ENCODE measurements at regions not wholly inside any gene's neighbourhood (a gene's known extent, or its start where the extent isn't known, plus 50 kb on each side); places are given as distances from the start of the nearest gene placed in this dataset.

GRCh38 chr14:83379436-83379835 lies 1845.8 kb upstream of the SEL1L start:
- DNase-seq (ENCODE audit: low read depth, low spot score), result peak; percentile 42

DNA sequence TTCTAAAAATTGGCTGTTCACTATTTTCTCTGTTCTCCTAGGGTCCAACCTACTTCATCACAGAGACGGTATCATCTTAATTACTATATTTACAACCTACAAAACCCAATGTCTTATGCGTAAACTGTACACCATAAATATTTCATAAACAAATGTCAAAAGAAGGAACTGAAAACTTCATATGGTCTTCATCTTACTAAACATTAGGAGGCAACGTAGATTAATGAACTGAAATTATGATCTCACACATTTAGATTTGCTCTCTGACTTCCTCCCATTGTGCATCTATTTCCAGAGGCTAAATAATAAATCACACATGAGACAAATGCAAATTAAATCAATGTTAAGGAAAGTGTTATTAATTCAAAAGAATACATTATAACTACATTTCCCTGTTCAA lies 1850.6 kb upstream of the SEL1L start:
- DNase-seq (ENCODE audit: low read depth, low spot score), result no peak

GRCh38 chr14:83395321-83395720 lies 1861.7 kb upstream of the SEL1L start:
- no peak for DNase-seq (ENCODE audit: low read depth, low spot score)

- DNase-seq (ENCODE audit: low read depth, low spot score), result no peak
These were observed 1882.8 kb upstream of the SEL1L start for GRCh38 chr14:83416476-83416875.

GRCh38 chr14:83419420-83419819 lies 1885.8 kb upstream of the SEL1L start:
- DNase-seq (ENCODE audit: low read depth, low spot score), result no peak

DNA sequence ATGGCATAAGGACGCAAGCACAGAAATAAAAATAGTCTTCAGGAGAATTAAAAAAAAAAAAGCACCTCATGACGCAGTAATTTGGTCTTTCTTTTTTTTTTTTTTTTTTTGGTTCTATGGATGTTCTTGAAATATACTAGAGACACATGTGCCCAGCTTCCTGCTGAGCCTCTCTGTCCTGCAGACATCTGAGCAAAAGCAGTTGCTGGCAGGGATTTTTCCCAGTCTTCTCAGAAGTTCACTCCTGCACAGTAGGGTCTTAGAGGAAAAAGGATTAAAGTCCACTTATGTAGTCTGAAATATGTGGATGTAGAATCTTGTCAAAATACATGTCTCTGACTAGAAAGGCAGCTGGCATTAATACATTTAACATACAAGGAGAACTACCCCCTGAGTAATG lies 1888.1 kb upstream of the SEL1L start:
- no peak for DNase-seq (ENCODE audit: low read depth, low spot score)

DNA sequence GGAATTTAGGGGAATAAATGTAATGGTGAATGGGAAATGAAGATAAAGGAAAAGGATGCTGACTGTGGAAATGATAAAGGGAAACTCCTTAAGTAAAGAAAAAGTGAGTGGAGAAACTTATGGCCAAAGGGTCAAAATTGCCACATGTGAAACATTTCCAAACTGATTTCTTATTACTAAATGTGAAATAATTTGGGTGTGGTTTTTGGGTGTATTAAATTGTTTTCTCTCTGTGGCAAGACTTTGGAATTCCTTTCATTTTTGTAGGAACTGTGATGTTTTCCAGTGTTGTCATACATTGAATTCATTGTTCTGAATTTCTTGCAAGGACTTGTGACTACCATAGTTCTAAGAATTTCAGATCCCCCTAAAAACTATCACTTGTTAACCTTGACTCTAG lies 1891.5 kb upstream of the SEL1L start:
- no peak for DNase-seq (ENCODE audit: low read depth, low spot score)

GRCh38 chr14:83425706-83426105 lies 1892.1 kb upstream of the SEL1L start:
- DNase-seq (ENCODE audit: low read depth, low spot score), result no peak

GRCh38 chr14:83433618-83434017 lies 1900.0 kb upstream of the SEL1L start:
- no peak for DNase-seq (ENCODE audit: low read depth, low spot score)

DNA sequence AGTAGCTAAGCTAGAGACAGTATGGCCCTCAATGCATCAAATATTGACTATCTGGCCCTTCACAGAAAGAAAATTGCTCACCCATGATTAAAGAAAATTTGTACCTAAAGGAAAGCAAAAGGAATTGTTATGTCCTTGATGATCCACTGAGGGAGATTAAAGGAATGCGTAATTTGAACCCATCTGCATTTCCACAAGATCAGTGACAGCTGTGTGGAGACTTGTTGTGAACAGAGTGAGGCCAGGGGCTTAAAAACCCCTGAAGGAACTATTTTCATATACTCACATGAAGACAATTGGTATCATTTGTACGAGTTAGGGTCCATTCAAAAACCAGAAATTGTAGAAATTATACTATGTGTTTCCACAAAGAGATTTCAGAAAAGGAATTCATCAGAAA lies 1908.1 kb upstream of the SEL1L start:
- no peak for DNase-seq (ENCODE audit: low read depth, low spot score)

- no peak for DNase-seq (ENCODE audit: low read depth, low spot score)
These were observed 1921.9 kb upstream of the SEL1L start for GRCh38 chr14:83455561-83455960.

DNA sequence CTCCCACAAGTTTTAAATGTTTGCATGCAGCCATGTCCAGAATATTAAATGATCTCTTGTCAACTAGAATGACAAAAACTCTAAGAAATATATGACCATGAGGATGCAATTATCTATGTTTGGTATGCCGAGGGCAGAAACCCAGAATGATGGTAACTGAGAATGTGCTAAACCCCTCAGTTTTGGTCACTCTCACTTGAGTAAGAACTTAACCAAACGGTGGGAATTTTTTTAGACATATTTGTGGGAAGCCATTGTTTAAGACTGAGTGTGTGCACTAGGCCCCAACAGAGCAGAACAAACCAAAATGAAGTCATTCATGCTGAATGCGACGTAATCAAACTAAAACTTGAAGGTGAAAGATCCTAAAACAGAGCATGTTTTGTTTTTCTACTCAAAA lies 1927.9 kb upstream of the SEL1L start:
- no peak for DNase-seq (ENCODE audit: low read depth, low spot score)

- no peak for DNase-seq (ENCODE audit: low read depth, low spot score)
These were observed 1929.1 kb upstream of the SEL1L start for GRCh38 chr14:83462759-83463158.

DNA sequence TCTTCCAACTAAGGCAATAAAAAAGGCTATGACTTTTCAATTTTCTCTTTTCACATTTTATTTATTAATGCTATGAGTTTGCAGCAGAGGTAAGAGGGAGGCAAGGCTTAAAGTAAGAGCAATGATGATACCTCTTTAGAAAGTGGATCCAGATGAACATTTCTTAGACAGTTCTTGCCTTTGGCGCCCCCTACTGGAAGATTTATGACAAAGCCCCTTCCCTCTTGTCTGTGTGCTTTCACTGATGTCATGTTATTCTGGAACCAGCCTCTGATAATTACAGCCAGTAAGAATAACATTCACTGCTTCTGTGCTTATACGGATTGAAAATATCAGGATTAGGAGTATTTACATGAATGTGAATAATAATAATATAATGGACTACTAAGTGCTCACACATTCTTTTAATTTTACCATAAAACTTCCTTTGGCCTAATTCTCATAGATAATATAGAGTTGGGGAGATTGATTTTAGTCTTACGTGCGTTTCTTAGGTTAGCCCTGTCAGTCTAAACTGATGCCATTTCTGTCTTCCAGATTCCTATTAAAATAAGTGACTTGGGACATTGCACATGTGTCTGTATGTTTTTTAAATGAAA lies 1929.9 kb upstream of the SEL1L start:
- peak; percentile 20 for DNase-seq (ENCODE audit: low read depth, low spot score)

DNA sequence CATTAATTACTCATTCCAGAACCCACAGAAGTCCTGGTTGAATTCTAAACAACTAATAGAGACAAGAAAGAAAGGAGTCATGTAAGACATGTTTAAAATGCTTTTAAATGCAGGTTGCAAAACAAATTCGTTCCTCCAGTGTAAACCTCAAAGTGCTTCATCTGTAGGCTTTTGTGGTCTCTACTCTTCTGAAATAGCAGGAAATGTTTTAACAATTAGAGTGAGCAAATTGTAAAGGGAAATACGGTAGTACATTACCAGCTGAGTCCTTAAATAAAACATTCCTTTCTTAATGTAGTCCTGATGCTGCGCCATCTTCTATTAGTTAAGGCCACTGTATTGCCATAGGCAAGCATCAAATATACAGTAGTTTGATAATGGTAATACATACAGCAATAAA lies 1934.2 kb upstream of the SEL1L start:
- no peak for DNase-seq (ENCODE audit: low read depth, low spot score)

GRCh38 chr14:83470466-83470865 lies 1936.8 kb upstream of the SEL1L start:
- no peak for DNase-seq (ENCODE audit: low read depth, low spot score)

- DNase-seq (ENCODE audit: low read depth, low spot score), result no peak
These were observed 1937.5 kb upstream of the SEL1L start for GRCh38 chr14:83470959-83471695.

GRCh38 chr14:83473416-83474235 lies 1940.0 kb upstream of the SEL1L start:
- DNase-seq (ENCODE audit: low read depth, low spot score), result no peak

GRCh38 chr14:83478741-83479140 lies 1945.1 kb upstream of the SEL1L start:
- DNase-seq (ENCODE audit: low read depth, low spot score), result no peak

GRCh38 chr14:83483063-83483462 lies 1949.4 kb upstream of the SEL1L start:
- DNase-seq (ENCODE audit: low read depth, low spot score), result no peak

DNA sequence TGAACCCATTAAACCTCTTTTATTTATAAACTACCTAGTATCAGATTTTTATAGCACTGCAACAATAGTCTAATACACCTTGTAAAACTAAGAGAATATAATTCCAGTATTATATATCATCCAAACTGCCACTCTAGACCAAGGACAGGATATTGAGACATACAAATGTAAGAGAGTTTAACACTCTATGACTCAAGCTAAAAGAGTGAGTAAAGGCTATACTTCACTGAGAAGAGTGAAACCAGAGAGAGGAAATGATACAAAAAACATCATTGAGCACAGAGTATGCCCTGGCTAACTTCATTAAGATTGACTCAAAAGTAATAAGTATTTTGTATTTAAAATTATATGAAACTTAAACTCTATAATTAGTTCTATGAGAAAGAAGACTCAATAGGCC lies 1951.9 kb upstream of the SEL1L start:
- DNase-seq (ENCODE audit: low read depth, low spot score), result no peak

- no peak for DNase-seq (ENCODE audit: low read depth, low spot score)
These were observed 1957.4 kb upstream of the SEL1L start for GRCh38 chr14:83491091-83491490.

DNA sequence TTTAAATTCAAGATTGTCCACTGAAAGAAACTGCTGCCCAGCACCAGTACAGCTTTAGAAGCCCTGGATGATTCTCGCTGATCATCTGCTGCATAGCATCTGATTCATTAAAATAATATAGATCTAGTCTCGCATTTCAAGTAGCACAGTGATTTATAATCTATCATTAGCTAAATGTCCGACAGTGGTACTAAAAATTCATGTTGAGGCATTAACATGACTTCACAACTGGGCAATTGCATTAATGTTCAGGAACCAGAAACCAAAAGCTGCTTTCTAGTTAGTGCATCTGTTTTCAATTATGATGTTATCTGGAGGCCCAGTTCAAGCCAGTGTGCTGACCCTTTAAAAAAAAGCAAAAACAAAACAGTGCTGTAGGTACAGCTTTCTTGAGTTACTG lies 1987.2 kb upstream of the SEL1L start:
- peak; percentile 32 for DNase-seq (ENCODE audit: low read depth, low spot score)

Measured in brain pericyte (primary cell).